ENCODE measurements at regions not wholly inside any gene's neighbourhood (a gene's known extent, or its start where the extent isn't known, plus 50 kb on each side); places are given as distances from the start of the nearest gene placed in this dataset.

- no peak for TF ChIP-seq CTCF (IDR thresholded peaks at IDR 0.05; ENCODE audit: insufficient read depth, missing control alignments)
- FAIRE-seq: no peak
- no peak for DNase-seq (ENCODE audit: insufficient read length, low spot score)
These were observed 319.0 kb upstream of the PKDCC start for GRCh38 chr2:41728788-41729338.

GRCh38 chr2:41729800-41730364 is 317.9 kb upstream of the PKDCC start:
- no peak for TF ChIP-seq CTCF (IDR thresholded peaks at IDR 0.05; ENCODE audit: insufficient read depth, missing control alignments)
- DNase-seq (ENCODE audit: insufficient read length, low spot score) (no peak), FAIRE-seq (no peak)

DNA sequence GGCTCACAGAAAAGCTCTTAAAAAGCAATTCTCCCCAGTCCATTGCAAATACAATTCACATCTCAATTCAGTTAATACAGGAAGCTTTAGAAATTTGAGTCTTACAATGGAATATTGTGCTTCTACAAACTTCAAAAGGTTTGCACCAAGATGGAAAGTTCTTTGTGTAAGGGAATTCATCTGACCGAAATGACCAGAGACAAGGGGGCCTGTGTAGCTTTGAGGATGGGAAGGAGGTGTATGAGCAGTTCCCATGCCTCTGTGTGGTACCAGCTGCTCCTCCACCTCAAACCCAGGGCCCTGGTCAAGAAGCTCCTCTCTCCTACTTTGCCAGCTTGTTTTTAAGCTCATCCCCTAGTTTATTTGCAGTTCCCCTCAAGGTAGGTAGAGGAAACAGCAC is 312.8 kb upstream of the PKDCC start:
- TF ChIP-seq CTCF (IDR thresholded peaks at IDR 0.05; ENCODE audit: insufficient read depth, missing control alignments): no peak
- FAIRE-seq (no peak), DNase-seq (ENCODE audit: insufficient read length, low spot score) (no peak)

DNA sequence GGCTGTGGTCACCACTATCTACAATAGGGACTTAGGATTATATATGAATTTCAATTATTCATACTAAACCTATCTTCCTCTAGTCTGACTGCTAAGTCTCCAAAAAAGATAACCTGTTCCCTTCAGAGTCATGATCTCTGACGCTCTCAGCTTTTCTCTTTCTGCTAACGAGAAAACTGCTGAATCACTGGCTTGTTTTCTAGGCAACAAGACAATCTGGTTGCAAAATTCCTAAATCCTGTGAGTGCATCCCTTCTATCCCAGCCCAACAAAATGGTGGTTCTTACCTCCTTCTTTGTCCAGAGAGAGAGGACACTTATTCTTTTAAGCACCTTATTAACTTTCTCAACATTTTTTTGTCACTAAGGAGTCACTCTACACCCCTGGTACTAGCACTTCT is 312.3 kb upstream of the PKDCC start:
- no peak for FAIRE-seq
- TF ChIP-seq CTCF (IDR thresholded peaks at IDR 0.05; ENCODE audit: insufficient read depth, missing control alignments): no peak

GRCh38 chr2:41736105-41736567 is 311.7 kb upstream of the PKDCC start:
- no peak for TF ChIP-seq CTCF (IDR thresholded peaks at IDR 0.05; ENCODE audit: insufficient read depth, missing control alignments)
- DNase-seq (ENCODE audit: insufficient read length, low spot score) (no peak), FAIRE-seq (no peak)

More for the DNA sequence above, 312.3 kb upstream of the PKDCC start:
- DNase-seq (ENCODE audit: insufficient read length, low spot score): no peak

DNA sequence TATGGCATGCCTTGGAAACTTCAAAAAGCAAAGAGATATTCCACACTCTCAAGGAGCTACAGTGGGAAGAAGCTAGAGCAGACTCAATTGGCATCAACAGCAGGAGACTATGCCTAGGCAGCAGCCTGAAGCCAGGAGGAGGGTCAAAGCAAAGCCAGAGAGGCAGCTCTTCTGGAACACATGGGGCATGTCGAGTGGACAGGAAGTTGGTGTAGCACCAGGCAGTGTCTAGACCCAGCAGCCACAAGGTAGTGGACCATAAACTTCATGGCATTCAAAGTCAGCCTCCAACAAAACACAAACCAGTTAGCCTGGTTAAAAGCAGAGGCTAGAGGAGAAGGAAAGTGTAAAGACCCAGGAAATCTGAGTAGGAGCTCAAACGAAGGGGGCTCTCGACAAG is 311.2 kb upstream of the PKDCC start:
- TF ChIP-seq CTCF (IDR thresholded peaks at IDR 0.05; ENCODE audit: insufficient read depth, missing control alignments): no peak
- DNase-seq (ENCODE audit: insufficient read length, low spot score) (no peak), FAIRE-seq (no peak)

GRCh38 chr2:41737888-41738287 is 309.9 kb upstream of the PKDCC start:
- FAIRE-seq (no peak), DNase-seq (ENCODE audit: insufficient read length, low spot score) (no peak)
- TF ChIP-seq CTCF (IDR thresholded peaks at IDR 0.05; ENCODE audit: insufficient read depth, missing control alignments): no peak

Measured in D721Med (cell line).